ENCODE measurements at regions not wholly inside any gene's neighbourhood (a gene's known extent, or its start where the extent isn't known, plus 50 kb on each side); places are given as distances from the start of the nearest gene placed in this dataset.

DNA sequence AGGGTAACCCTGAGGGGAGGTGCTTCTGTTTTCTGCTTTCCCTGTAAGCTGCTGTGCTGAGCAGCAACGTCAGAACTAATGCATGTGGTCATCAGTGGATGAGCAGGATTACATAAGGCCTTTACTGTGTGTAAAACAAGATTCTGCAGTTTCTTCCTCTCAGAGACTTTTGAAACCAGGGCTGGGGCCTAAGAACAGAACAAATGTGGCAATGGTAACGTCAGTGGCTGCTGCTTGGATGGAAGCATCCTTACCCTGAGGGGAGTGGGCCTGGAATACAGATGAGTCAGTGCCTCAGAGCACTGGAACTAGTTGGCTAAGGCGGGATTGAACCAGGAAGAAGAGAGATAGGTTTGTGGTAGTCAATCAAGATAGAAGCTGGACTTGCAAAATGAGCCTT is 180.2 kb upstream of the KCNH8 start:
- no CpG with 5 or more reads among the region's 3 CpGs for WGBS (ENCODE audit: extremely low coverage, insufficient read length, low lambda C conversion rate)
- Histone ChIP-seq H3K4me2 (ENCODE audit: insufficient read depth, insufficient read length, low read length) (no peak overlapping the region), H3K9me3 (ENCODE audit: control insufficient read depth, low read depth, low read length) (no peaks in the 10 kb centered on the region), H3K27me3 (ENCODE audit: insufficient read depth, low read length) (no peaks in the 10 kb centered on the region), H2AFZ (ENCODE audit: low read length) (no peak overlapping the region), H3K14ac (ENCODE audit: insufficient read depth, low read length) (no peak overlapping the region), H4K8ac (replicated peaks; ENCODE audit: insufficient read length, low read depth, low read length) (no peak overlapping the region), H2BK12ac (ENCODE audit: insufficient read length, low read depth, low read length) (no peak overlapping the region), H4K91ac (ENCODE audit: insufficient read length, low read depth, low read length) (no peak overlapping the region), H3K18ac (ENCODE audit: insufficient read length, low read depth, low read length) (no peak overlapping the region), H2BK5ac (ENCODE audit: insufficient read length, low read length) (no peak overlapping the region), H3K79me2 (ENCODE audit: insufficient read depth, low read length) (no peaks in the 10 kb centered on the region), H3K79me1 (ENCODE audit: insufficient read depth, low read depth, low read length, poor library complexity, severe bottlenecking) (no peaks in the 10 kb centered on the region), H4K5ac (ENCODE audit: insufficient read length, low read depth, low read length) (no peak overlapping the region), H2BK20ac (ENCODE audit: low read depth, low read length, poor library complexity, severe bottlenecking) (no peak overlapping the region), H2AK5ac (ENCODE audit: insufficient read length, low read length) (no peak overlapping the region), H3K27ac (ENCODE audit: insufficient read length, low read depth, low read length) (no peak overlapping the region), H2BK15ac (ENCODE audit: low read depth, low read length) (no peak overlapping the region), H3K23me2 (ENCODE audit: insufficient read length, low read depth, low read length, poor library complexity, severe bottlenecking) (no peaks in the 10 kb centered on the region), H2BK120ac (ENCODE audit: low read depth, low read length, poor library complexity, severe bottlenecking) (no peak overlapping the region), H3T11ph (ENCODE audit: low read length) (no peak overlapping the region), H3K23ac (ENCODE audit: insufficient read length, low read depth, low read length) (no peak overlapping the region), H3K4me1 (ENCODE audit: insufficient read depth, low read length) (no peaks in the 10 kb centered on the region), H3K9ac (ENCODE audit: extremely low read depth, insufficient read length, low read length) (no peak overlapping the region), H3K4ac (ENCODE audit: low read depth, low read length) (no peak overlapping the region), H3K56ac (ENCODE audit: insufficient read length, low read depth, low read length) (no peak overlapping the region), H4K20me1 (ENCODE audit: control insufficient read depth, insufficient read depth, insufficient read length) (no peaks in the 10 kb centered on the region)
- no peak overlapping the region for H3K4me3 Mint-ChIP-seq
- no peak for DNase-seq
- H3K27ac Mint-ChIP-seq, result no peak overlapping the region
- TF ChIP-seq, protein P1, sequence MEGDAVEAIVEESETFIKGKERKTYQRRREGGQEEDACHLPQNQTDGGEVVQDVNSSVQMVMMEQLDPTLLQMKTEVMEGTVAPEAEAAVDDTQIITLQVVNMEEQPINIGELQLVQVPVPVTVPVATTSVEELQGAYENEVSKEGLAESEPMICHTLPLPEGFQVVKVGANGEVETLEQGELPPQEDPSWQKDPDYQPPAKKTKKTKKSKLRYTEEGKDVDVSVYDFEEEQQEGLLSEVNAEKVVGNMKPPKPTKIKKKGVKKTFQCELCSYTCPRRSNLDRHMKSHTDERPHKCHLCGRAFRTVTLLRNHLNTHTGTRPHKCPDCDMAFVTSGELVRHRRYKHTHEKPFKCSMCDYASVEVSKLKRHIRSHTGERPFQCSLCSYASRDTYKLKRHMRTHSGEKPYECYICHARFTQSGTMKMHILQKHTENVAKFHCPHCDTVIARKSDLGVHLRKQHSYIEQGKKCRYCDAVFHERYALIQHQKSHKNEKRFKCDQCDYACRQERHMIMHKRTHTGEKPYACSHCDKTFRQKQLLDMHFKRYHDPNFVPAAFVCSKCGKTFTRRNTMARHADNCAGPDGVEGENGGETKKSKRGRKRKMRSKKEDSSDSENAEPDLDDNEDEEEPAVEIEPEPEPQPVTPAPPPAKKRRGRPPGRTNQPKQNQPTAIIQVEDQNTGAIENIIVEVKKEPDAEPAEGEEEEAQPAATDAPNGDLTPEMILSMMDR (conservative IDR thresholded peaks at IDR 0.05), result no peak
- H3K36me3 Mint-ChIP-seq (ENCODE audit: insufficient read depth in 1 of 3, low read depth in 3 of 3), result peaks cover 1 to 18% (median 9%) of the 10 kb centered on the region in 3 experiments; a peak in 6 of 7 replicates
- H3K9me3 Mint-ChIP-seq, result peaks cover 0 to 3% of the 10 kb centered on the region in 2 experiments; a peak in 2 of 5 replicates
- H3K27me3 Mint-ChIP-seq (ENCODE audit: low read depth), result no peaks in the 10 kb centered on the region
- H3K4me1 Mint-ChIP-seq, result peaks cover 7% of the 10 kb centered on the region in 2 experiments
